ENCODE measurements at regions not wholly inside any gene's neighbourhood (a gene's known extent, or its start where the extent isn't known, plus 50 kb on each side); places are given as distances from the start of the nearest gene placed in this dataset.

DNA sequence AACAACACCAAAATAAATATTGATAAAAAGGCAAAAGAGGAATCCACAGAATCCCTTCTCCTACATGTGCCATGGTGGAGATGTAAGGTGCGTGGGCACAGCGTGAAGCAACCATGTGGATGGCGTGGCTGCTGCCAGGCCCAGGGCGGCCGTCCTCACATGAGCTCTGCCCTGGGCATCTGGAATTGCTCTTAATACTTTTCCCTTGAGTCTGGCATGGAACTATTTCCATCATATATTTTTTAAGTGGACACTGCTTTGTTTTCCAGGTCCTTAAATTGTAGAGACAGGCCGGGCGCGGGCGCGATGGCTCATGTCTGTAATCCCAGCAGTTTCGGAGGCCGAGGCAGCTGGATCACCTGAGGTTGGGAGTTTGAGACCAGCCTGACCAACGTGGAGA, 349.3 kb downstream of the IRX1 start:
- intact Hi-C loops (cut with DNase I) = no loop called here
- no peaks in the 10 kb centered on the region for H3K36me3 ChIP-seq
- no peaks in the 10 kb centered on the region for H3K9me3 ChIP-seq
- TF ChIP-seq CTCF (IDR thresholded peaks at IDR 0.05) (no peak), POLR2A (IDR thresholded peaks at IDR 0.05) (no peak)
- no peak overlapping the region for H3K4me3 ChIP-seq (replicated peaks in 1 of 3)
- no peaks in the 10 kb centered on the region for H3K27me3 ChIP-seq
- 90 to 92% methylated on average over 13 of the region's 13 CpGs for WGBS, 2 donors
- DNase-seq = no peak
- H3K27ac ChIP-seq = no peak overlapping the region
- H3K4me1 ChIP-seq = no peaks in the 10 kb centered on the region

DNA sequence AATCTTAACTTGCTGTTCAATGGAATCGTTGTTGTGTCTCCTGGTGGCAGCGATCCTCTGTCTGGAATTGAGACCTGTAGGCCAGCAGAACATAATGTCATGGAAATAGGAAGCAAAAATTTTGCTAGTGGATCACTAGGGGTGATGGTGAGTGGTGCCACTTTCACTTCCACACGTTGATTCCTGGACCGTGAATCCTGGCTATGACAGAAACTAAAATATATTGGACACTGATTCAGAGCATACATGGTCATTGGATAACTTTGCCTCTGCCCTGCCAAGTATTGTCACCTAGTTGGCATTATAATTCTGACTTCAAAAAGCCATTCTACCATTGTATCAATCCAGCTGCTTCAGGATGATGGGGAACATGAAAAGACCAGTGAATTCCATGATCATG, 353.2 kb downstream of the IRX1 start:
- H3K4me3 ChIP-seq (replicated peaks in 1 of 3) = no peak overlapping the region
- H3K36me3 ChIP-seq = no peaks in the 10 kb centered on the region
- H3K27me3 ChIP-seq = no peaks in the 10 kb centered on the region
- WGBS, 2 donors = 86 to 89% methylated on average over 4 of the region's 4 CpGs
- intact Hi-C loops (cut with DNase I) = no loop called here
- TF ChIP-seq CTCF (IDR thresholded peaks at IDR 0.05) = no peak
- no peak for TF ChIP-seq POLR2A (IDR thresholded peaks at IDR 0.05)
- H3K9me3 ChIP-seq = no peaks in the 10 kb centered on the region
- DNase-seq = no peak
- H3K4me1 ChIP-seq = no peaks in the 10 kb centered on the region
- H3K27ac ChIP-seq = no peak overlapping the region

DNA sequence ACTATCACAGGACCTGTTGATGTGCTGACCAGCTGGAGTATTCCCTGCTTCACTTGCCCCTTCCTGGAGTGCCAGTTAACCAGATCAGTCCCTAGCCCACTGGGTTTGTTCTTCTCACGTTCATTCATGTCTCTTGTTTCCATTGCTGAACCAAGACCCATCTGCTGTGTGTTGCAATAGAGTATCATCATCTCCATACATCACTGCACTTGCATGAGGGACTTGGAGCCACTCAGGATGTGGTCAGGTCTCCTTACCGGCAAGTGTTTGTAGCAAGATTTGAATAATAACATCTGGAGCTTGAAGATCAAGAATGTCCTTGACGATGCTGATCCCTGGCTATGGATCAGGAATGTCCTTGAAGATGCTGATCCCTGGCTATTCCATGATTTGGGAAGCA, 358.6 kb downstream of the IRX1 start:
- TF ChIP-seq POLR2A (IDR thresholded peaks at IDR 0.05) (no peak), CTCF (IDR thresholded peaks at IDR 0.05) (no peak)
- 54 to 68% methylated on average over 3 of the region's 3 CpGs for WGBS, 2 donors
- H3K4me1 ChIP-seq = no peaks in the 10 kb centered on the region
- H3K36me3 ChIP-seq = no peaks in the 10 kb centered on the region
- H3K4me3 ChIP-seq (replicated peaks in 1 of 3) = no peak overlapping the region
- H3K27me3 ChIP-seq = no peaks in the 10 kb centered on the region
- DNase-seq = no peak
- no peaks in the 10 kb centered on the region for H3K9me3 ChIP-seq
- intact Hi-C loops (cut with DNase I) = no loop called here
- no peak overlapping the region for H3K27ac ChIP-seq

DNA sequence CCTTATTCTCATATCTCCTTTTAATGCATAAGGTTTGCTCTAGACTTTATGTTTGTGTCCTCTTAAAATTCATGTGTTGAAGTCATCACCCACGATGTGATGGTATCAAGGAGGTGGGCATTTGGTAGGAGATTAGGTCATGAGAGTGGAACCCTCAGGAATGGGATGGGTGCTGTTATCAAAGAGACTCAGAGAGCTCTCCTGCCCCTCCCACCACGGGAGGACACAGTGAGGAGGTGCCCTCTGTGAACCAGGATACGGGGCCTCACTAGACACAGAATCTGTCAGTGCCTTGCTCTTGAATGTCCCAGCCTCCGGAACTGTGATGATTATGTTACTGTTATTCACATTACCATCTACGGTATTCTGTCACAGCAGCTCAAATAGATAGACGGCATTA, 359.0 kb downstream of the IRX1 start:
- 75 to 76% methylated on average over 6 of the region's 6 CpGs for WGBS, 2 donors
- Histone ChIP-seq H3K36me3 (no peaks in the 10 kb centered on the region), H3K27me3 (no peaks in the 10 kb centered on the region), H3K9me3 (no peaks in the 10 kb centered on the region), H3K4me1 (no peaks in the 10 kb centered on the region), H3K27ac (no peak overlapping the region), H3K4me3 (replicated peaks in 1 of 3) (no peak overlapping the region)
- intact Hi-C loops (cut with DNase I) = no loop called here
- no peak for TF ChIP-seq CTCF (IDR thresholded peaks at IDR 0.05)
- DNase-seq = no peak

GRCh38 chr5:3957658-3958057, 362.0 kb downstream of the IRX1 start:
- 79 to 85% methylated on average over 7 of the region's 7 CpGs for WGBS, 2 donors
- H3K27ac ChIP-seq = no peak overlapping the region
- H3K36me3 ChIP-seq = no peaks in the 10 kb centered on the region
- no peaks in the 10 kb centered on the region for H3K4me1 ChIP-seq
- TF ChIP-seq CTCF (IDR thresholded peaks at IDR 0.05) (no peak), POLR2A (IDR thresholded peaks at IDR 0.05) (no peak)
- no peaks in the 10 kb centered on the region for H3K27me3 ChIP-seq
- intact Hi-C loops (cut with DNase I) = no loop called here
- no peak overlapping the region for H3K4me3 ChIP-seq (replicated peaks in 1 of 3)
- H3K9me3 ChIP-seq = no peaks in the 10 kb centered on the region
- DNase-seq = no peak

Data from thyroid gland (tissue), 4 donors.